IPS-NIHi11 (cell line): ENCODE measurements at regions not wholly inside any gene's neighbourhood (a gene's known extent, or its start where the extent isn't known, plus 50 kb on each side); places are given as distances from the start of the nearest gene placed in this dataset.
A peak's percentile ranks its signal among the peaks of the same experiment; 100 is the strongest.

ENCODE experiments used
- DNase-seq: peaks from one replicate; pipeline ENCODE4 v3.0.0; 2012; ENCODE audit warnings: mixed read lengths, low spot score

DNA sequence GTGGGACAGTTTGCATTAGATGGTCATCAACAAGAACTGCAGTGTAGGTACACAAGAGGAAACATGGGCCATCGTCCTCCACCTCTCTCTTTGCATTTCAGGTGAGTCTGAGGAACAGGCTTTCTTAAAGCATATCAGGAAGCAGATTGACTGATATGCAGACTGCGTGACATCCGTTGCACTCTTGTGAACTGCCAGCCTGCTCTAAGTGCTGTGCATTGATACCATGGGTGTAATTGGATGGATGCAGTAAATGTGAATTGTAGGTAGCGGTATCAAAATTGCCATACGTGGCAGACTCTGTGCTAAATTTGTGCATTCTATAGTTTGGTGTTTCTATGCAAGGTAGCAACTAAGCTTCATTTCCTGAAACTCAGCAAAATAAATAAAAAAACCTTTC is 1008.3 kb downstream of the EFNB2 start:
- no peak for DNase-seq

DNA sequence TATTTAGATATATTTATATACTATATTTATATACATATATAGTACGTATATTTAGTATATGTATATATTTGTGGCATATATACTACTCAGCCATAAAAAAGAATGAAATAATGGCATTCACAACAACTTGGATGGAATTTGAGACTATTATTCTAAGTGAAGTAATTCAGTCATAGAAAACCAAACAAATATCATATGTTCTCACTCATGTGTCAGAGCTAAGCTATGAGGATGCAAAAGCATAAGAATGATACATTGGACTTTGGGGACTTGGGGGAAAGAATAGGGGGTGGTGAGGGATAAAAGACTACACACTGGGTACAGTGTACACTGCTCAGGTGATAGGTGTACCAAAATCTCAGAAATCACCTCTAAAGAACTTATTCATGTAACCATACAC is 1015.7 kb downstream of the EFNB2 start:
- no peak for DNase-seq

DNA sequence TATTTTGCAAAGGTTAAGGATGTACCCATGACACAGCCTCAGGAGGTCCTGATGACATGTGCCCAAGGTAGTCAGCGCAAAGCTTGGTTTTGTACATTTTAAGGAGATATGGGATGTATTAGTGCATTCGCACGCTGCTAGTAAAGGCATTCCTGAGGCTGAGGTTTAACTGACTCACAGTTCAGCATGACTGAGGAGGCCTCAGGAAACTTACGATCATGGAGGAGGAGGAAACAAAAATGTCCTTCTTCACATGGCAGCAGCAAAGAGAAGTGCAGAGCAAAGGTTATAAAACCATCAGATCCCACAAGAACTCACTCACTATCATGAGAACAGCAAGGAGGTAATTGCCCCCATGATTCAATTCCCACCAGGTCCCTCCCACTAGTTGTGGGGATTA is 1017.4 kb downstream of the EFNB2 start:
- DNase-seq: no peak

DNA sequence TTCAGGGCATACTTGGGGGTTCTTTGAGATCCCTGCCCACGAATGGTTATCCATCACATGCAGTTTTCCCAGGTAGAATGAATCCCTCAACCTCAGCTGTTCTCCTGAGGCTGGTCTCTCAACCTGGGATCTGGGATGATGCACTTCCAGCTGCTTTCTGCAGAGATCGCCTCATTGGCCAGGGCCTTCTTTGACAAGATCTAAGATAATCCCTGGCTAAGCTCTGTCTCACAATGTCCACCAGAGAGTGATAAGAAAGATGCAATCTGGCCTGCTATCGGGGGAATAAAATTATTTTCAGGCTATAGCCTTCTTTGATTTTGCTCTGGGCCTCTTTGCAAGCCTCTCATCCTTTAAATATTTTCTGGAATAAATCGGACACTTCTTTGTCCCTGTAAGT is 1021.1 kb downstream of the EFNB2 start:
- no peak for DNase-seq

DNA sequence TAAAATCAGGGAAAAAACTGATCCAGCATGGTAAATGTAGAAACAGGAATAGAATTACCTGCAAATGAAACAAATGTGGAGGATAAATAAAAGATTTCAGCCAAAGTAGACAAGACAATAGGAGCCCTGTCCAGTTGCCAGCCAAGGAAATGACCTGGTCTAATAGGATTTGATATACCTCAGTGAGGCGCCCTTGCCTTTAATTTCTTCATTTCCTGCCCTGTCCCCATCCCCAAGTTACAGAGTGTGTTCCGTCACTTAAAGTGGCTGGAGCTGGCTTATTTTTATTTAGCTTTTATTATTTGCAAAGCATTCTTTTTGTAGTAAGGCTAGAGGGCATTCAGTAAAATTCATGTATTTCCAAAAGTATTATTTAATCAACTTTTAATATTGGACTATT is 1022.0 kb downstream of the EFNB2 start:
- no peak for DNase-seq

DNA sequence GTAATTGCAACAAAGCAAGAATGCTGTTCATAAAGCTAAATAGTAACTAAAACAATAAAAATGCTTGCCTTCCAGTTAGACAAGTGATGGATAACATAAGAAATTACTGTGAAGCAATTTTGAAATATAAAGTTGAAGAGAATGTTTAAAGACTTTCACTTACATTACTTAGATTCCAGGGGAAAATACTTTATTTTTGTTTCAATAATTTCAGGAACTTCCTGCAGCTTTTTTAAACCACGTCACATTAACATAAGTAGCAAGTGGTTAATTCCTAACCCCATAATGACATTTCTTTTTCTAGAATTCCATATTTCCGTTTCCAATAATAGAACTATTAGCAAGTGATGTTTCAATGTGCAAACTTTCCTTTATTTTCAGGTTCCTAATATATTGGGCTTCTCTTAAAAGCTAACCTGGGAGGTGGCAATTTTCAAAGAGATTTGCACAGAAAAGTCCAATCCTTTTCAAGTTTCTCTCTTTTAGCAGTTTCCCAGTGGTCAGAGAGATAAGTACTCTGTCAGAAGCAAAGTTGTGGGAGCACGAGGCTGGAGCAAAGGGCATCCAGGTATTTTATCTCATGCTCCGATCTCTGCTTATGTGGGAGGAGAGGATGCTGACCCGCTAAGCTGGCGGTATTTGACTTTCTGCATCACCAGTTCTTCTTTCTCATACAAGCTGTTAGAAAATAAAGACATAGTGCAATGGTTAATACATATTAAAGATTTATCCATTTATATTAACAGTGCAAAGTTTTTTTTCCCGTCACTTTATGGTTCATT is 1025.3 kb downstream of the EFNB2 start:
- no peak for DNase-seq

DNA sequence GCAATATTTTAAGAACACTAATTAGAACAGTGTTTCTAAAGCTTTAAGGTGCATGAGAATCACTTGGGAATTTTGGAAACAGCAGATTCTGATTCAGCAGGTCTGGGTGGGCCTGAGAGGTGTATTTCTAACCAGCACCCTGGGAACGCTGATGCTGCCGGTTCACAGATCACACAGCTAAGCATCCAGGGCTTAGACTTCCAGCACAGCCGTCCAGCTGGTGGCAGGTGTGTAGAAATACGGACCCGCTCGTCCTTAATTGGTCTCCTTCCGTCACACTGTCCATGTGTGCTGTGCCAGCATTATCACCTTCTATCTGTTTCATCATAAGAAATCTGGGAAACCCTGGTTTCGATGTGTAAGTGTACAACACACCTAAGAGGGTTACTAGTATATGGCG is 1029.0 kb downstream of the EFNB2 start:
- no peak for DNase-seq

DNA sequence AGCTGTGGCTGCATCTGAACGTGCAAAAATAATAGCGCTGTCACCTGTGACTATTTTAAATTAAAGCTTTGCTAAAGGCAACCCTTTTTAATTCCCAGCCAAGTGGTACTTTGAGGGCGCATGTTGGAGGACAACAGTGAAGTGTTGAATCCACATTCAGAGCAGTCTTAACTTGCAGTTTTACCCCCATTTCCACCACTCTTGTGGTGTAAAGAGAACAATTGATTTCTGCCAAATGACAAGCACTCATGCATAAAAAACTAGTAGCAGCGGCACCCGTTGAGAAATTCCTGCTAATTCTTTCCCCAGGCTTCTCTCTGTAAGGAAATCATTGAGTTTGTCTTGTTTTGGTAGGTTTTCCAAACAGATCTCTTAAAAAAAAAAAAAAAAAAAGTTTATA is 1033.3 kb downstream of the EFNB2 start:
- no peak for DNase-seq

DNA sequence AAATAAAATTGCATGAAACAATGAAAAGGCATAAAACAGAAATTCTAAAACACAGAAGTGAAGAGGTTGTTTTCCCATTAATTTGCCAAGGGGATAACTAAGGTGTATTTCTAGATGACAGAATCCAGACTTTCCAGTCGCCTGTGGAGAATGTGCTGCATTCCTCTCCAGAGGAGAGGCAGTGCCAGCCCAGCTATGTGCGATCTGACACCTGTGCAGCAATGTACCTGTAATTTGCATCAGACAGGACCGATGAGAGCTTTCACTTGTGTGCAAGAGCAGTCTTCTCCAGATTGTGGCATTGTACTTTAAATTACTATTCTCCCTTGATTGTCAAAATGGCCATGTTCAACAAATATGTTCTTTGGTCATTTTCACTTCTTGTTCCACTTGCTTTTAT is 1037.9 kb downstream of the EFNB2 start:
- DNase-seq: peak; percentile 26

DNA sequence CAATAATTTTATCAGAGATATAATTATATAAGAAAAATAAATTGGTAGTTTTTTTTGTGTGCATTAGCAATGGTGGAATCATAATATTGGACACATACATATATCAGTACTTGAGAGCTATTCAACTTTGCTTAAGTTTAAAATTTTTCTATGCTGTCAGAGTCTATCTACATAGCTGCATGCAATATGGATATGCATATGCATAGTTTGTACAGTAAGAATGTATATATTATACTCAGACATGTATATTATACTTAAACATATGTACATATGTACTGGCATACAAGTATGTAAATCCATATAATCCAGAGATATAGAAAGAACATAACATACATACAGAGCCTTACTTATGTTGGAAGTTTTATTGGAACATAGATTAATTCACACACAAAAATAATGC is 1043.2 kb downstream of the EFNB2 start:
- DNase-seq: no peak

DNA sequence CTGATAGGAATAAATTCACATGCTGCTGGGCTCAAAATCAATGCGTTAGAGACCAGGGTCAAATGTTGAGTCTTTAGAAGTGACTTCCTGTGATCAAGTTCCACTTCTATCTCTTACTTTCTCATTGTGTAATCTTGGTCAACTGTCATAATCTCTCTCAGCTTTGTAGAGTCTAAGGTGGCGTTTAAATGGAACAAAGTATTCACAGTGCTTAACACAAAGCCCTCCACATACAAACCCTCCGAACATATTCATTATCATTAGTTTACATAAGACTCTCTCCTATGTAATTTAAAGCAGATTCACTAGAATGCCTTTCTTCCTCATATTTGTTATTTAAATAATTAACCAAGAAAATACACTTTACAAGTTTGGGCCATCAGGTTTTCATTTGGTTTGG is 1044.1 kb downstream of the EFNB2 start:
- DNase-seq: no peak

DNA sequence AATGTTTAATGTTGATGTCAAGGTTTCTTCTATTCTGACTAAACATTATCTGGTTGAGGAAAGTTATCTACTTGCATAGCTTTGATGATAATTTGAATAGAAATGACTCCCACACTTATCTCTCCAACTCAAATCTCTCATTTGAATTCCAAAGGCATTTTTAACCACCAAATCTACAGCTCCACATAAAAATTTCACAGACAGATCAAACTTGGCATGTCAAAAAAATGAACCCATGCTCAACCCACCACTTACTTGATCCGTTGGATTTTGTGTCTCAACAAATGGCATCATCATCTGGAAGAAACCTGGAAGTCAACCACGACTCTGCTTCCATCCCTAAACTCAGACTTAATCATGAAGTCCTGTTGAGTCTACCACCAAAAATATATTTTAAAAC is 1050.4 kb downstream of the EFNB2 start:
- DNase-seq: no peak

DNA sequence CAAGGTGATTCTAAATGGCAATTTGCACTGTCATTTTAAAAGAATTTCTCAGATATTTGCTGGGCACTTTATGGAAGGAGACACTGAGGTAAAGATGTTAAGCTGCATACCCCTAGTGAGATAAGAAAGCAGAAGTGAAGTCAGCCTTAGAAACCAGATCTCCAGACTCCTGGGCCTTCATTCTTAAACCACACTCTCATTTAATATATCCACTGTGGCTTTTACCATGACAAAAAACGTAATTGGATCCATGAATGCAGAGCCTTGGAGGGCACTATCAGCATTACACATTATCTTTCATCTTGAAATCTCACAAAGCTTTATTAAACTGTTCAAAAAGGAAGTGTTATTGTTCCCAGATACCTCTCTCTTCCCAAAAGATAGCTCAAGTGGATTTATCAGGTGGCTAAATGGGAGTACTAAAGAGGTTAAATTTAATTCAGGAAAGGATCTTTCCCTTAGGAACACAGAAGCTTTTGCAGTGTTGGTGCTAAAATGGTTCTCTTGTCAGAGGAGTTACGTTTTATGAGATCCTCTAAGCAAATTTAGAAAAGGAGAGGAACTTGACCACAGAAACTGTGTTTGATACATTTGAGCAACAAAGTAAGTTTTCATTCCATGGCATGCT is 1060.4 kb downstream of the EFNB2 start:
- DNase-seq: no peak

DNA sequence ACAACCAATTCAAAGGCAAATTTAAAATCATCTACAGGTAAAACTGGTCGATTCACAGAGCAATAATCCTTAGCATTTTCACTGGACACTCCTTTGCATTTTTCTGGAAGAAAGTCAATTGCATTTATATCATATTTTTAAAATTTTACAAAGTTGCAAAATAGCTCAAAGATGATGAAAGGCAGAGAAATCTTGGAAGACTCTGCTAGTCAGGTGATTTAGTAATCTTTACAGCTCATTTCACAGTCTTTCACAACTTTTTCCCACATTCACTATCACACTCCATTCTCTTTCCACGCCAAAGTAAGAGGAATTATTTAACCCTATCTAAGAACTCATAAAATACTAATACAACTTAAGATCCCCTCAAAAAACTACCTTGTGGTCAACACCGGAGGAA is 1063.8 kb downstream of the EFNB2 start:
- no peak for DNase-seq

DNA sequence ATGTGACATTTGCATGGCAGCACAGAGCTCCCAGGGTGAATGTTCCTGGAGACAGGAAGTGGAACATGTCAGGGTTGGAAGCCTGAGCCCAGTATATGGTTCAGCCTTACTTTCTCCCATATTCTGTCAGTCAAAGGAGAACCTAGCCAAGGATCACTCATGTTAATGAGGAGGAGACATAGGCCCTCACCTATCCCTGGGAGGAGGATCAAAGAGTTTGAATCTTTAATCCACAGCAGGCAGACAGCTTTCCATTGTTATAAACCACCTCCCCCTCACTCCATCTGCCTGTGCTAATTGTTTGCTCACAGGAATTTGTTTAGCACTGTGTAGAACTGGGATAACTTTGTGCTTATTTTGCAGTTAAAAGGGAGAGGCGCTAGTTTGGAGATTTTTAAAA is 1069.1 kb downstream of the EFNB2 start:
- peak; percentile 28 for DNase-seq

DNA sequence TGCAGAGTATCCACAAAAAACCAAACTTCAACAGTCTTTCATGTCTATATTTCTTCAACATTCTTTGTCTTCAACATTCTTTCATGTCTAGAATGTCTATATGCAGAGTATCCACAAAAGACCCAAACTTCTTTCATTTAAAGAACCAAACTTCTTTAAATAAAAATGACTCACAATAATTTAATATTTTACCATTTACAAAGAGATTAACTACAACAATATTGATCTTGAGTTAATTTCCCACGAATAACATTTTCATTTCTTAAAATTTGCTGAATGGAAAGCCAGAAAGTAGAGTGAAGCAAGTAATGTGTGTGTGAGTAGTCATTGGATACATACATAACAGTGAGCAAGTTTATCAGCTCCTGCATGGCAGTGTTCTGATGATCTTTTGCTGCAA is 1069.7 kb downstream of the EFNB2 start, which contains the start of gene DAOA:
DAOA (plus strand) TSS at position 301 of the 400 bp plus-strand sequence.
- no peak for DNase-seq

DNA sequence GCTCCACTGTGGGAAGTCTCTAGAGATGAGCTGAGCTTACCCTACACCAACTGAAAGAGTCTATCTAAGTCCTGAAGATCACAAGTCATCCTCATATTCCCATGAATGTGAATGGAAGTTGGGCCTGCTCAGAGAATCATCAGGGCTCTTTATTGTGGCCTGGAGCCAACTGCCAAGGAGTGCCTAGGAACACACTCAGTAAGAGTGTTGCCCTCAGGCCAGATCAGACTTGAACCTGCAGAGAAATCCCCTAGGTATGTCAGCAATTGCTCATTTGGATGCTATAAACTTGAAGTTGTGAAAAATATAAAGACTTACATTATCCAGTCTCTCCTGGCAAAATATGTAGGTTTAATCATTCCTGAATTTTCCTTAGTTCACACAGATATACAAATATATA is 1070.2 kb downstream of the EFNB2 start:
- DNase-seq: no peak

DNA sequence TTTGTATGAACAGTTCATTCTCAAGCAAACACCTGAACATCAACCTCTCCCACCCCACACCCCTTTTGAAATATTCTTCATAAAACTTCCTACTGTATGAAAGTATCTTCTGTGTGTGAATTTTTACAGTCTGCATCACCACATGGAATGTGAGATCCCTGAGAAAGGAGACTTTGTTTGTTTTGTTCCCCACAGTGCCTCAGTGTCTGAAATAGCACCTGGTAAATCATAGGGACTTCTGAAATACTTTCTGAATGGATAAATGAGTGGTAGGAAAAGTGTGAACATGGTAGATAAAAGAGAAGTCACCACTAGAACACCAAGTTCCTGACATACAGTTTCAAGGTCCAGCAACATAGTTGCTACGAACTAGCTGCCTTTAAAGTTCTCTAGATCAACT is 1071.2 kb downstream of the EFNB2 start:
- no peak for DNase-seq

DNA sequence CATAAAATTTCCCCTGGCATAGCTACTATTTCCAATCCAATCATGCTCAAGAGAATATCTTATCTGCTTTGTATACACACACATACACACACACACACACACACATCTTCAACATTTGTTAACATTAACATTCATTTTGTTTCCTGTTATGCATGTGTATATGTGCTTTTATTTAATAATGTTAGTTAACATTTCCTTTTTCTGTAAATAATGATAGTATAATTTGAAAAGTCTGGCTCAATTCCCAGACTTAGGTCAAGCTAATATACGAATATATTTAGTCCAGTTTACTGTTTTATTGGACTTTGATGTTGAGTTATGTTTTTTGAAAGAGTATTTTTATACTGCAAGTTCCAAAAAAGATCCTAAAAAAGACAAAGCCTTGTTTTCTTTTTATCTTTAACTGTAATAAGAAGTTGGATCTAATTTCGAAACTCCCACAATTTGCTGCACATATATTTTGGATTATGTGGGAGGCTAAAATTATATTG is 1072.4 kb downstream of the EFNB2 start:
- DNase-seq: no peak

DNA sequence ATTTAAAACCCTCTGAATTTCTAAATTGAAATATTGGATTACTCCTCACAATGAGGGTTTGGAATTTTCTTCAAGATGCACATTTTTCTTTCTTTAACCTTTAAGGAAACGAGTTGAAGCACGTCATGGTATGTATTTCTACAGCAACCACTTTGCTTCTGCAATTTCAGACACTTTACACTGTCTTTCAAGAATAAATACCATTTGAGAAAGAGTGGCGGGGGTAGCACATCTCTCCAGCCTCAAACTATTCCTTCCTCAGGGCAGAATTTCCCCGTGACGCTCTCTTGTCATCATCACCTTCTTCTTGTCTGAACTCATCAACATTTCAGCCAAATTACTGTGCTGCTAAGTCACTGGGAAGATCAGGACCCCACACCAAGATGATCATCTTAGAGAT is 1073.4 kb downstream of the EFNB2 start:
- DNase-seq: no peak

DNA sequence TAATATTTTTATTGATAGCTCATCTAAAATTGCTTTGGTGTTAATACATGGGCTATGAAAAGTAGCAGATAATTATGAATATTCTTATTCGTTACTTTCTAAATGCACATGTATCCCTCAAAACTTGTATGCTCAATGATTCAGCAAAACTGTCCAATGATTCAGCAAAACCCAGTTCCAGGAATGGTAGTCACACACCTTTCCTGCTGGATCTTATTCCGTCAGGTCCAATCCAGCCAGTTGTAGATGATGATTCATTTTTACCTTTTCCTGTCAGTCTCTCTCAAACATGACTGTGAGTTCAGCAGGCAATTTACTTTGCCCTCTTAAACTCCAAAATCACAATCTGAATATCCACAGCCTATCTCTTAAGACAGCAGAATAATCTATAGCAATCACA is 1082.6 kb downstream of the EFNB2 start:
- DNase-seq: no peak

DNA sequence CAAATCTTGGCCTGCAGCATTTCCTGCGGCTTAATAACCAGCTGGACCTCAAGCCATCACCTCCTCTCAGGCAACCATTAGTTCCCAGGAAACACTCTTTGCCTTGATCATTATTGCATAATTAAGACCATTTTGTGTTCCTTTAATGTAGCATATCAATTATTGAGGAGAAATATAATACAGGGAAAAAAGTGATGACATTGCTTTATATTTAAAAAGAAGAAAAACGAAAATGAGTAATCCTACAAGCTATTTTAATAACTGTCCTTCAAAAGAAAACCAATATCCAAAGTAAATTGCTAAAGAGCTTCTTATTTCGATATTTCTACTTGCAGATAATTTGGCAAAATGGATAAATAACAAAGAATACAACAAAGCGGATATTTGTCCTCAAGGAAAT is 1084.7 kb downstream of the EFNB2 start:
- no peak for DNase-seq

DNA sequence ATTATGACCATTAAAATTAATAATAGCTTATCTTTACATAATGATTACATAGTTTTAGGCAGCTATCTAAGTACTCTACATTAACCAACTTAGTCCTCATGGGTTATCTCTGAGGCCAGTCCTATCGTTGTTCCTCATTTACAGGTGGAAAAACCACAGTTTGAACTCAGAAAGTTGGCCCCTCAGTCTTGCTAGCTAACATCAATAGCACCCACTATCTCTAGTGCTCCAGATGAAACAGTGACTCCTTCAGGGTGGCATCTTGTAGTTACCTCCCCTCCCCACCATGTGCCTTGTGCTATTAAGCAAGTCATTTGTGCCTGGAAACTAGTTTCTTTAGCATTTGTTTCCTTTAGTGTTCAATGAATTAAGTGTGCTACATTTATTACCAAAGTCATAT is 1086.7 kb downstream of the EFNB2 start:
- DNase-seq: no peak

DNA sequence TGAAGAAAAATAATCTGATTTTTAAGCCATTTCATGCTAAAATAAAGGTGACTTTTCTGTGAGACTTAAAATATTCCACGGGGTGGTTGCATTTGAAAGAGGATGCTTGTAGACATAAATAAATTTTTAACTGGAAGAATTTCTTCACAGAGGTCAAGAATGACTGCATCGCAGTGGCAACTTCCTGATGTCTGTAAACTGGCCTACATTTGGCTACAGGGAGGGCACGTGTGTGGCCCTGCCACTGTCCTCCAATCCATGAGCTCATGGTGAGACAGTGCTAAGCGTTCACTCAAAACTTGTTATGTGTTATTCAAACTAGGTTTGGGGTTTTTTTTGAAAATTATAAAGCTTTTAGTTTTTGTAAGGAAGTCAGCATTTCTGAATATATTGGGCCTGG is 1089.3 kb downstream of the EFNB2 start:
- no peak for DNase-seq
